Upper lobe of left lung (tissue), 6 donors: ENCODE measurements at regions not wholly inside any gene's neighbourhood (a gene's known extent, or its start where the extent isn't known, plus 50 kb on each side); places are given as distances from the start of the nearest gene placed in this dataset.

Experiments used
- ATAC-seq, 2 donors: fragments of 200-7000 bp; cut with Tn5 transposase; one replicate each; pipeline ENCODE4 v1.9.1; 2022; ENCODE audit warnings: mild to moderate bottlenecking in 2 of 2, moderate library complexity in 2 of 2; ENCODE audit not compliant: low FRiP score in 2 of 2
- DNase-seq, 2 donors: peaks; one replicate each; pipeline ENCODE4 v3.0.0-alpha.2; 2019 to 2020
- H3K27ac ChIP-seq, 4 donors: fragments of 200-600 bp; sonication (generic); one replicate each; pipeline ENCODE4 v1.5.1; 2016 to 2019
- H3K27me3 ChIP-seq, 4 donors: fragments of 200-600 bp; sonication (generic); one replicate each; pipeline ENCODE4 v1.5.1; 2017 to 2019
- H3K36me3 ChIP-seq, 4 donors: fragments of 200-600 bp; sonication (generic); one replicate each; pipeline ENCODE4 v1.5.1; 2016 to 2019
- H3K4me1 ChIP-seq, 4 donors: fragments of 200-600 bp; sonication (generic); one replicate each; pipeline ENCODE4 v1.5.1; 2018 to 2019
- H3K4me3 ChIP-seq, 4 donors: fragments of 200-600 bp; sonication (generic); one replicate each; pipeline ENCODE4 v1.5.1; 2017 to 2019; ENCODE audit warnings: mild to moderate bottlenecking in 2 of 4, moderate library complexity in 1 of 4
- H3K9me3 ChIP-seq, 4 donors: fragments of 200-600 bp; sonication (generic); one replicate each; pipeline ENCODE4 v1.5.1; 2018 to 2019
- EP300 ChIP-seq, 4 donors: sonication (generic); formaldehyde crosslinking; IDR thresholded peaks; one replicate each; pipeline ENCODE4 v1.5.1; 2017; ENCODE audit warnings: antibody characterized with exemption in 4 of 4, control low read depth in 2 of 4
- POLR2A ChIP-seq, 4 donors: fragments of 450-650 bp; IDR thresholded peaks; one replicate each; pipeline ENCODE4 v1.5.1; 2016 to 2017; ENCODE audit warnings: antibody characterized with exemption in 4 of 4, mild to moderate bottlenecking in 2 of 4
- POLR2AphosphoS5 ChIP-seq, 2 donors: sonication (generic); formaldehyde crosslinking; IDR thresholded peaks; one replicate each; pipeline ENCODE4 v1.5.1; 2017; ENCODE audit warnings: antibody characterized with exemption in 2 of 2
- WGBS, 2 donors: methylation state at CpG; one replicate each; pipeline ENCODE4 v1.1.5; 2017 to 2018; 5-methylcytosine and 5-hydroxymethylcytosine counted together
- TF ChIP-seq, protein P1 (sequence below), 6 experiments: fragments of 450-650 bp in 4 of 6; fragments of 200-600 bp in 2 of 6; sonication (generic) in 2 of 6; IDR thresholded peaks; one replicate each; pipeline ENCODE4 v1.5.1; 2016 to 2019; ENCODE audit warnings: antibody characterized with exemption in 6 of 6
- donor health status: DM: no; HTN: no; CAD: no; lungs with moderate emphysema.
- donor health status: DM: no; HTN: yes; CAD: no; lungs with severe emphysema.

DNA sequence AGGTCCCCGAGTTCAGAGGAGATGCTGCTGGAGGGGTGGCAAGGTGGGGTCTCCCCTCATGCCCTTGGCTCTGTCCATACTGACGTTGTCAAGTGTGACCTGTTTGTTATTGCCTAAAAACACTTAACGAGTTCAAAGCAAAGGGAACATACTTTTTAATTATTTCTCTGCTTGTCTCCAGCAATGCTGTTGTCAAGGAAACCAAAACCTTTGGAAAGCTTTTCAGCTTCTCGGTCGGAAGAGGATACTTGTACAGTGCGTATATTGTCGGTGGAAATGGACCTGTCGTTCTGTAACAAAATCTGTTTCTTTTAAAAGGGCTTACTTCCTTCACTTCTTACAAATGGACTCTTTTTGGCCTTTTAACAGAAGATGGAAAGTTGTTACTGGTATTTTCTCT is 73.9 kb downstream of the SLC25A47 start:
- peaks cover 0 to 4% (median 0%) of the 10 kb centered on the region in 4 donors for H3K4me1 ChIP-seq
- TF ChIP-seq EP300 (IDR thresholded peaks at IDR 0.05), result no peak
- TF ChIP-seq, protein P1, sequence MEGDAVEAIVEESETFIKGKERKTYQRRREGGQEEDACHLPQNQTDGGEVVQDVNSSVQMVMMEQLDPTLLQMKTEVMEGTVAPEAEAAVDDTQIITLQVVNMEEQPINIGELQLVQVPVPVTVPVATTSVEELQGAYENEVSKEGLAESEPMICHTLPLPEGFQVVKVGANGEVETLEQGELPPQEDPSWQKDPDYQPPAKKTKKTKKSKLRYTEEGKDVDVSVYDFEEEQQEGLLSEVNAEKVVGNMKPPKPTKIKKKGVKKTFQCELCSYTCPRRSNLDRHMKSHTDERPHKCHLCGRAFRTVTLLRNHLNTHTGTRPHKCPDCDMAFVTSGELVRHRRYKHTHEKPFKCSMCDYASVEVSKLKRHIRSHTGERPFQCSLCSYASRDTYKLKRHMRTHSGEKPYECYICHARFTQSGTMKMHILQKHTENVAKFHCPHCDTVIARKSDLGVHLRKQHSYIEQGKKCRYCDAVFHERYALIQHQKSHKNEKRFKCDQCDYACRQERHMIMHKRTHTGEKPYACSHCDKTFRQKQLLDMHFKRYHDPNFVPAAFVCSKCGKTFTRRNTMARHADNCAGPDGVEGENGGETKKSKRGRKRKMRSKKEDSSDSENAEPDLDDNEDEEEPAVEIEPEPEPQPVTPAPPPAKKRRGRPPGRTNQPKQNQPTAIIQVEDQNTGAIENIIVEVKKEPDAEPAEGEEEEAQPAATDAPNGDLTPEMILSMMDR (IDR thresholded peaks at IDR 0.05), result no peak
- TF ChIP-seq POLR2A (IDR thresholded peaks at IDR 0.05), result no peak
- TF ChIP-seq POLR2AphosphoS5 (IDR thresholded peaks at IDR 0.05), result no peak
- H3K4me3 ChIP-seq, result no peak overlapping the region
- H3K27me3 ChIP-seq, result no peaks in the 10 kb centered on the region
- no peaks in the 10 kb centered on the region for H3K36me3 ChIP-seq
- H3K9me3 ChIP-seq, result no peaks in the 10 kb centered on the region
- DNase-seq (no peak), ATAC-seq (no peak)
- 76 to 85% methylated on average over 8 of the region's 8 CpGs for WGBS, 2 donors
- no peak overlapping the region for H3K27ac ChIP-seq

DNA sequence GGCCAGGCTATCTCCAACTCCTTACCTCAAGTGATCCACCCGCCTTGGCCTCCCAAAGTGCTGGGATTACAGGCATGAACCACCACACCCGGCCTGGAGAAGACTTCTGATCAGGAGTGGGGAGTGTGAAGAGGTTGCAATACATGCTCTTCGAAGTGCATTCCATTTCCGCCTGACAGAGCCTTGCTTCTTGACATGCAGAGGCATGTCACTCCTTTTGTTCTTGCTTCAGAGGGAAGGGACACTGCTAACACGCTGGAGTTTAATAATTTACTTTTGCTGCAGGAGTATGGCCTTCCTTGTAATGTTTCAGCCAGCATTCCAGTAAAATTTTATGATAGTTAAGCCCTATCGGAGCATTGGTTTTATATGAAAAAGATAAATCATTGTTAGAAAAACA is 74.9 kb downstream of the SLC25A47 start:
- H3K4me1 ChIP-seq, result peaks cover 0 to 4% (median under 1%) of the 10 kb centered on the region in 4 donors
- DNase-seq (no peak), ATAC-seq (no peak)
- H3K27ac ChIP-seq, result no peak overlapping the region
- no peaks in the 10 kb centered on the region for H3K36me3 ChIP-seq
- no peak overlapping the region for H3K4me3 ChIP-seq
- no peaks in the 10 kb centered on the region for H3K9me3 ChIP-seq
- no peaks in the 10 kb centered on the region for H3K27me3 ChIP-seq
- TF ChIP-seq, protein P1 (IDR thresholded peaks at IDR 0.05), result no peak
- TF ChIP-seq EP300 (IDR thresholded peaks at IDR 0.05) (no peak), POLR2AphosphoS5 (IDR thresholded peaks at IDR 0.05) (no peak)
- 80 to 95% methylated on average over 6 of the region's 6 CpGs for WGBS, 2 donors

DNA sequence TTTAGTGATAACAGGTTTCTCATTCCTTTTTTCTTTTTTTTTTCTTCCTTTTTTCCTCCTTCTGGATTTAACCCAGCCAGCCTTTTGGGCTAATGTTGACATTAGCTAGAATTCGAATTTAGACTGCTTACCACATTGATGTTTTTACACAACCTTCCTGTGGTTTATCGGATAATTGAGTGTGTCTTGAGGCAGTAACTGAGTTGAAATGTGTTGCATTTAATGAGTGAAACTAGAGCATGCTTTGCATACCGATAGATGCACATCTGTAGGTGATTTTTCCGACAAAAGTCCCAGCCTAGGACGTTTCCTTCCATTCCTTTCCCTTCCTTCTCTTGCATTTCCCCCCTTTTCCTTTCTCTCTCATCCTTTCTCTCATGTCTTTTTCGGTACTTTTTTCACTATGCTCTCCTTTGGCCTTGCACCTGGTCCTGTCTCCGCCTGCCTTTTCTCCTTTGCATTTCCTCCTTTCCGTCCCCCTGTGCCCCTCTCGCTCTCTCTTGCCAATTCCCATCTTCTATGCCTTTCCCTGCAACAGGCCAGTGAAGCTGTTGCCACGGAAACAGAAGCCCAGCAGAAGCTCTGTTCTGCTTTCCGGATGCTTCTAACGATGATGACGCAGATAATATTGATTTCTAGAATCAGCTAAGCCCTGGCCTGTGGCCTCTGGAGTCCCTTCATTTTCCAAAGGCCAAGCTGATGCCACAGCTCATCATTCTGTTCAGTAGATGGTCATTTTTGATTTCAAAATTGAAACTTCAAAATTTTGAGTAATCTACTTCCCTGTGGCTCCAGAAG is 76.1 kb downstream of the SLC25A47 start:
- H3K4me1 ChIP-seq, result peaks cover 0 to 4% (median 2%) of the 10 kb centered on the region in 4 donors
- ATAC-seq (no peak), DNase-seq (no peak)
- 68 to 81% methylated on average over 13 of the region's 13 CpGs for WGBS, 2 donors
- TF ChIP-seq, protein P1 (IDR thresholded peaks at IDR 0.05), result no peak
- TF ChIP-seq EP300 (IDR thresholded peaks at IDR 0.05), result no peak
- H3K36me3 ChIP-seq, result no peaks in the 10 kb centered on the region
- no peak overlapping the region for H3K27ac ChIP-seq
- no peaks in the 10 kb centered on the region for H3K27me3 ChIP-seq
- no peak overlapping the region for H3K4me3 ChIP-seq
- no peaks in the 10 kb centered on the region for H3K9me3 ChIP-seq

DNA sequence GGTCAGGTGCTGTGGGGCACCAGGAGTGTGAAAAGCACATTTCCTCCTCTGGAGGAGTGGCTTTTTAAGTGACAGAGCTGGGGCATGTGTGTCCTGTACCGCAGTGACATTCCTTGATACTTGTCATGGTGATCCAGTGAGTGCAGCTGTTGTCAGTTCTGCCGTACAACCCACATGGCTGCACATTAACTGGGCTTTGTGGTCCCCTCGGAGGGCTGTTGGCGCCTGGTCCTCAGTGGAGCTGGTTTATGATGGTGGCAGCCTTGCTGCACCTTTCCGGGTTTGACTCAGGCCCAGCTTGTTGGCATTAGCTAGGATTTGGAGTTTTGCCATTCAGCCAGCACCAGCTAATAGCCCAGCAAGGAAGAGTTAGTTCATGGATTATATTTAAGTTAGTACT is 77.0 kb downstream of the SLC25A47 start:
- Histone ChIP-seq H3K27ac (no peak overlapping the region), H3K4me1 (peaks cover 0 to 4% (median 2%) of the 10 kb centered on the region in 4 donors), H3K36me3 (no peaks in the 10 kb centered on the region), H3K9me3 (no peaks in the 10 kb centered on the region), H3K4me3 (no peak overlapping the region), H3K27me3 (no peaks in the 10 kb centered on the region)
- WGBS, 2 donors, result 91% methylated on average over 5 of the region's 5 CpGs
- ATAC-seq (no peak), DNase-seq (no peak)
- TF ChIP-seq POLR2AphosphoS5 (IDR thresholded peaks at IDR 0.05) (no peak), EP300 (IDR thresholded peaks at IDR 0.05) (no peak), POLR2A (IDR thresholded peaks at IDR 0.05) (no peak)
- TF ChIP-seq, protein P1 (IDR thresholded peaks at IDR 0.05), result no peak
